ENCODE measurements at regions not wholly inside any gene's neighbourhood (a gene's known extent, or its start where the extent isn't known, plus 50 kb on each side); places are given as distances from the start of the nearest gene placed in this dataset.

DNA sequence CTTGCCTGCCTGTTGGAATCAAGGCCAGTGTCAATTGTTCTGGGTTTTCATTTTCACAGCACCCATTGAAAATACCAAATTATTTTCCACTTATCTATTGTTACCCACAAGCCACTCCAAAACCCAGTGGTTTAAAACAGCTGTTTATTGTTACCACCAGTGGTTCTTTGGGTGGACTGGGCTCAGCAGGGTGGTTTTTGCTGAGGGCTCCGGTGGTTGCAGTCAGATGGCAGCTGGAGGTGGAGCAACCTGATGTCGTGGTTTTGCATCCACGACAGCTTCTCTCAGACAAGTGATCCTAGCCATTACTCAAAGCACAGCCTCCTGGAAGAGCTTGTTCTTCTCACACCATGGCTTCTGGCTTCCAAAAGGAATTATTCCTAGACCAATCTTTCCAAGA lies 235.1 kb upstream of the ADARB2 start:
- Histone ChIP-seq H3K9me3 (peaks cover 34% of the 10 kb centered on the region), H3K4me3 (no peak overlapping the region), H3K4me1 (ENCODE audit: low read depth) (no peaks in the 10 kb centered on the region), H3K36me3 (ENCODE audit: low read depth) (no peaks in the 10 kb centered on the region)
- intact Hi-C loops (cut with DNase I, micrococcal nuclease): no loop called here
- ATAC-seq (no peak), DNase-seq (no peak)
- TF ChIP-seq, protein P1, sequence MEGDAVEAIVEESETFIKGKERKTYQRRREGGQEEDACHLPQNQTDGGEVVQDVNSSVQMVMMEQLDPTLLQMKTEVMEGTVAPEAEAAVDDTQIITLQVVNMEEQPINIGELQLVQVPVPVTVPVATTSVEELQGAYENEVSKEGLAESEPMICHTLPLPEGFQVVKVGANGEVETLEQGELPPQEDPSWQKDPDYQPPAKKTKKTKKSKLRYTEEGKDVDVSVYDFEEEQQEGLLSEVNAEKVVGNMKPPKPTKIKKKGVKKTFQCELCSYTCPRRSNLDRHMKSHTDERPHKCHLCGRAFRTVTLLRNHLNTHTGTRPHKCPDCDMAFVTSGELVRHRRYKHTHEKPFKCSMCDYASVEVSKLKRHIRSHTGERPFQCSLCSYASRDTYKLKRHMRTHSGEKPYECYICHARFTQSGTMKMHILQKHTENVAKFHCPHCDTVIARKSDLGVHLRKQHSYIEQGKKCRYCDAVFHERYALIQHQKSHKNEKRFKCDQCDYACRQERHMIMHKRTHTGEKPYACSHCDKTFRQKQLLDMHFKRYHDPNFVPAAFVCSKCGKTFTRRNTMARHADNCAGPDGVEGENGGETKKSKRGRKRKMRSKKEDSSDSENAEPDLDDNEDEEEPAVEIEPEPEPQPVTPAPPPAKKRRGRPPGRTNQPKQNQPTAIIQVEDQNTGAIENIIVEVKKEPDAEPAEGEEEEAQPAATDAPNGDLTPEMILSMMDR (IDR thresholded peaks at IDR 0.05): no peak

DNA sequence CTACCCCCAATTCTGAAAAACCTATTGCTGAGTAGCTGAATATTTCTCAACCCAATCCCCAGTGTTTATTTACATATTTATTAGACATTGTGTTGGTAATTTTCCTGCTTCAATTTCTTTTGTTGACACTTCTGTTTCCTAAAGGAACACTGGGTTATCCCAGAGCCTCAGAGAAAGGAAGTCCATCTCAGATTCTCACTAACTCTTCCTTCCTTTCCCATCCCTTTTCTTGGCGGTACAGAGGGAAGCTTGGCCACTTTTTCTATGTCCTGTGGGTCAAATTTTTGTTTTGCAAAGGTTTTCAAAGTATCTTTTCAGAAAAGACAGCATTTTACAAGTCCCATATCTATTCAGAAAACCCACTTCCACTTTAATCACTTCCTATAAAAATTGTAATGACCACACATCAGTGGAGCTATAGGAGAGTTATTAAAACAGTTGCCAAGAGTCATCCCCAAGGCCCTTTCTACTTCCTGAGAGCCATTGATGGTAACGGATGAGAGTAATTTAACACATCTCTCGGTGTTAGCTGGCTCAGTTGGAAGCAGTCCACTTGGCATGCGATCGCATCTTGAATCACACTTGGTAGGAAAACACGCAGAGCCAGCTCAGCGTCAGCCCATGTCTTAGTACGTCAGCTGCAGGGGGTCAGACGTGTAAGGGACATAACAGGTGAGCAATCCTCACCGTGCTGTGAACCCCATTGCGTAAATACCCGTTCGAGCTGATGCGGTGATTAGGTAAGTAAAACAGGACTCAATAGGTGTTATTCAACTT lies 231.1 kb upstream of the ADARB2 start:
- ATAC-seq (no peak), DNase-seq (no peak)
- no peaks in the 10 kb centered on the region for H3K4me1 ChIP-seq (ENCODE audit: low read depth)
- intact Hi-C loops (cut with DNase I, micrococcal nuclease): no loop called here
- peaks cover 45% of the 10 kb centered on the region for H3K9me3 ChIP-seq
- no peak overlapping the region for H3K4me3 ChIP-seq
- TF ChIP-seq, protein P1 (IDR thresholded peaks at IDR 0.05): no peak
- H3K36me3 ChIP-seq (ENCODE audit: low read depth): no peaks in the 10 kb centered on the region

DNA sequence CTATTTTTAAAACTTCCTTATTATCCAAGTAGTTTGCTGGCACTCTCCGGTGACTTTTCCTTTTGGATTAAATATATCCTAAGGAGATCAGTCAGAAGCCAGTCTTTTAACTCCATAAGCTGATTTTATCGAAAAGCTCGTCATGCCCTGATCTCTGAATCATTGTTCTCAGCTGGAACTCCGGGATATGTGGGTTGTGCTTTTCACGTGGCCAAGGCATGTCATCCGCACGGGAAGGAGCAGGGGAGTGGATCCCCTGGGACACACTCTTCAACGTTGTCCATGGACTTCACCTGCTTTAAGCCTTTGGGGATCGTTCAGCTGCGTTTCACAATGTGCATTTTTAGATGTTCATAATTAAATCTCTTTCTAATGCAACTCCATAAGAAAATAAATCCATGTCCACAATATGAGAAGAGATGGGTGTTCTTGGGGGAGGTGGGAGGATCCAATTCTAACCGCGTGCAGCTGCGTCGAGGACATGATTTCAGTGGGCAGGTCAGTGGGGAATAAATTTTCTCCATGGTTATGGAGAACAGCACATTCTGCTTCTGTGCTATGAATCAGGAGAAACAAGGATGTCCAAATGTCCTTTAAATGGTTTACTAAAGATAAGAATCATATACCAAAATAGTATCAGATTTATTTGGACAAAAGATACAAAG lies 229.5 kb upstream of the ADARB2 start:
- no peaks in the 10 kb centered on the region for H3K4me1 ChIP-seq (ENCODE audit: low read depth)
- TF ChIP-seq, protein P1 (IDR thresholded peaks at IDR 0.05): no peak
- ATAC-seq: no peak
- intact Hi-C loops (cut with DNase I, micrococcal nuclease): no loop called here
- peaks cover 43% of the 10 kb centered on the region for H3K9me3 ChIP-seq
- no peaks in the 10 kb centered on the region for H3K36me3 ChIP-seq (ENCODE audit: low read depth)
- no peak overlapping the region for H3K4me3 ChIP-seq
- DNase-seq: no peak

DNA sequence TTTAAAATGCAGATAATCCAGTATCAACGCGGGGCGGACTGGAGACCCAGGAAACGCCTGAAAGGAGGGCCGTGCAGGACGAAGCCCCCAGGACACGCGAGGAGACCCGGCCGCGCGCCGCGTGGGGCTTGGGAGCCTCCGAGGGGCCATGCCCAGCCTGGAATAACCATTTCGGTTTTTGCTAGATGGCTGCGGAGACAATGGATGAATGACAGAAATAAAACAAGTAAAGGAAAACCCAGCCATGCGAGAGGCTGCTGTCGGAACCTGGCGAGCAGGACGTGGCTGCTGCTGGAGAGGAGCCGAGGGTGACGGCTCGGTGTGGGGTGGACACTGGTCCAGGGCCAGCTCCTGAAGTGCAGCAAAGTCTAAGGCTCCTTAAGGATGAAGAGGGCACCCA lies 227.2 kb upstream of the ADARB2 start:
- Histone ChIP-seq H3K4me1 (ENCODE audit: low read depth) (no peaks in the 10 kb centered on the region), H3K36me3 (ENCODE audit: low read depth) (no peaks in the 10 kb centered on the region), H3K9me3 (peaks cover 42% of the 10 kb centered on the region), H3K4me3 (no peak overlapping the region)
- no peak for ATAC-seq
- DNase-seq: no peak
- TF ChIP-seq, protein P1 (IDR thresholded peaks at IDR 0.05): no peak
- intact Hi-C loops (cut with DNase I, micrococcal nuclease): no loop called here

DNA sequence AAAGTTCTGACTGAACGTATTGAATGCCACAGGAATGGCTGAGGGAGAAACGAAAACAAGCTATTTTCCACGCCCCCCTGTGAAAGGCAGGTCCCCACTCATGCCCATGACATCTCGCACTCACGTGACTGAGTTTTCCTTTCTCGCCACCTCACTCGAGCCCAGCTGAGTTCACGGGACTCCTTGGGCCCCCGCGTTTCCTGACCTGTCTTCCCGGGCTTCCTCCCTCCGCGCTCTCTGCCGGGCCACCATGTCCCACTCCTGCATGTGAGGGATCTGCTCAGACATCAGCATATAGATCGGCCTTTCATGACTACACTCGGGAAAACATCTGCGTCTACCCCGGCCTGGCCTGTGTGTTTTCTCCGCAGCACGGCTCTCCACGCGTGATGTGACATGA lies 226.0 kb upstream of the ADARB2 start:
- ATAC-seq (no peak), DNase-seq (no peak)
- intact Hi-C loops (cut with DNase I, micrococcal nuclease): no loop called here
- TF ChIP-seq, protein P1 (IDR thresholded peaks at IDR 0.05): no peak
- Histone ChIP-seq H3K9me3 (peaks cover 38% of the 10 kb centered on the region), H3K4me3 (no peak overlapping the region), H3K36me3 (ENCODE audit: low read depth) (no peaks in the 10 kb centered on the region), H3K4me1 (ENCODE audit: low read depth) (no peaks in the 10 kb centered on the region)

Data from mucosa of descending colon (tissue), 3 donors.